ENCODE measurements at regions not wholly inside any gene's neighbourhood (a gene's known extent, or its start where the extent isn't known, plus 50 kb on each side); places are given as distances from the start of the nearest gene placed in this dataset.

DNA sequence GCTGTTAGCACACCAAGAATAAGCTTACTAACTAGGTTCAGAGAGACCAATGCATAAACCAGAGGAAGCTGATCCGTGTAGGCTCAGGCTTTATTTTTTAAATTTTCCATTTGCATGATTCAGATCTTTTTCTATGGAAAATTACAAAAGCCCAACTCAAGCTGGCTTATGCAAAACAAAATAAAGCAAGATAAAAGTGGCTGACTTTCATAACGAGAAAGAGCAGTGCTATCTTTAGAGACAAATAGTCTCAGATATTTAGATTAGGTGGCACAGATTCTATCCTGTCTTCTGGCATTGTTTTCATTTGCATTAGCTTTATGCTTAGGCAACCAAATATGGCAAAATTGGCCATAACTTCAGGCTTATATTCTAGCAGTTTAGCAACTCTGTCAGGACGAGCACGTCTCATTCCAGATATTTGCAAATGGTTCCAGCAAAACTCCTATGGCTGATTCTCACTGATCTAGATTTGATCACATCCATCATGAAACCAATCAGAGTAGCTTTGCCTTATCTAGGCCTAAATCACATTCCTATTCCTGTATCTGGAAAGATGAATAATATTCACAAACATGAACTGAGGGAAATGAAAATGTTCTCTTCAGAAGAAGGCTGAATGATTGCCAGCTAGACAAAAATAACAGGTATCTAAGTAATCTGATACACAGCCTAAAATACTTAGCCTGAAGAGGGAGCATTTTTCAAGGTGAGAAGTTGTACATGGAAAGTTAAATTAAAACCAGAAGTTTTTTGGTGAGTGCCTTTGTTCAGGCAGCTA, 216.4 kb upstream of the DPPA4 start:
- no peak for TF ChIP-seq POLR2AphosphoS5 (IDR thresholded peaks at IDR 0.05)
- no peak for TF ChIP-seq CTCF (IDR thresholded peaks at IDR 0.05)
- TF ChIP-seq POLR2A (IDR thresholded peaks at IDR 0.05), result no peak

Data from prostate gland (tissue), 2 donors.